Retinal pigment epithelial cell (primary cell): ENCODE measurements at regions not wholly inside any gene's neighbourhood (a gene's known extent, or its start where the extent isn't known, plus 50 kb on each side); places are given as distances from the start of the nearest gene placed in this dataset.
A peak's percentile ranks its signal among the peaks of the same experiment; 100 is the strongest.

ENCODE experiments used
- DNase-seq: peaks from one replicate; pipeline ENCODE4 v3.0.0-alpha.2; 2010; ENCODE audit warnings: low read depth
- H3K4me3 ChIP-seq: 2 replicates; pipeline ENCODE4 v1.5.1; 2011; ENCODE audit warnings: mild to moderate bottlenecking, low read length, control low read depth, moderate library complexity
- CTCF ChIP-seq: conservative IDR thresholded peaks from 2 replicates; pipeline ENCODE4 v1.5.1; 2011; ENCODE audit warnings: low read depth, low read length, control low read depth, inconsistent platforms

DNA sequence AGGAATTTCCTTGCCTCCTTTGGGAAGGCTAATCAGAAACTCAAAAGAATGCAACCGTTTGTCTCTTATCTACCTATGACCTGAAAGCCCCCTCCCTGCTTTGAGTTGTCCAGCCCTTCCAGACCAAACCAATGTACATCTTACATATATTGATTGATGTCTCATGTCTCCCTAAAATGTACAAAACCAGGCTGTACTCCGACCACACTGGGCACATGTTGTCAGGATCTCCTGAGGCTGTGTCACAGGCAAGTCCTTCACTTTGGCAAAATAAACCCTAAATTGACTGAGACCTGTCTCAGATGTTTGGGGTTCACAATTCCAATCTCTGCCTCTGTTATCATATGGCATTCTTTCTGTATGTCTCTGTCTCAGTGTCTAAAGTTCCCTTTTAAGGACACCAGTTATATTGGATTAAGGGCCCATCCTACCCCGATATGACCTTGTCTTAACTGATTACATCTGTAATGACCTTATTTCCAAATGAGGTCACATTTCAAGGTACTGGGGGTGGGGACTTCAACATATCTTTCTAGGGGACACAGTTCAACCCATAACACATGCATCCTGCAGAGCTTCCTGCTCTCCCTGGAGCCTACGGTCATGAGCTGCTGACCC lies 513.5 kb upstream of the JARID2 start:
- no peak for TF ChIP-seq CTCF
- no peak for DNase-seq
- H3K4me3 ChIP-seq: no peak overlapping the region

DNA sequence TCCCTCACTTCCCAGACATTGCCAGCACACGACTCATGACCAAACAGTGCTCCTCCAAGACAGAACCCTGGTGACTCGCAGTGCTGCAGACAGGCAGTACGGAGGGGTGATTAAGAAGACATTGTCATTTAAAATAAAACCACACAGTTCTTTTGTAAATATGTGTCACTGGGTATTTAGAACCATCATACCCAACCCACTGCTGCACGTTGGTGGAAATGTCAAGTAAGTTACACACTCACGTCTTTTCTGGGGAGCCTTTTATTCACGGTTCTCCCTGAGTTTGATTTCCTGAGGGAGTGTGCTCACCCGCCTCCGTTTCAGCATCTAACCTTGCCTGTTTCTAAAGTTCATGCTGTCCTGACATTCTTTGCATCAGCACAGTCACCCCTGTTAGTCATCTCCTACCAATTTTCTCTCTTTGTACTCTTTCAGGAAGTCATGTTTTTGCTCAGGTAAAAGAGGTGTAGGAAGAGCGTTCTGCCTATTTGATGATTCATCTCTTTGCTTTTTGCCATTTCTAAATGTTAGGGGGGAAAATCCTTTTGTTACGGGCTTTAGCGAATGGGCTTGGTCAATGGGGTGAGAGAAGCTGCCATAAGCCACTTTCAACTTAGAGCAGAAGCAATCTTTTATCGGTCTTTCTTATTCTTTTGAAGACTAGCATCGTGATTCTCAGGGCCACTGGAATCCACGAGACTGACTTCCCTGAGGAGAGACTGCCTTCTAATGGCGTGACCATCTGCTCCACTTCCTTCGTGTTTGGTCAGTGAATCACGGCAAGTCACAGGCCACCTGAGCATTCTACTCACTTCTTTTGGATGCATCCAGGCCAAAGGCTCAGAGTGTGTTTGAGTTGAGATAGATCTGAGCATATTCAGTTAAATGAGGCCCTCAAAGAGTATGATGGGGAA lies 512.8 kb upstream of the JARID2 start:
- no peak for DNase-seq
- H3K4me3 ChIP-seq: no peak overlapping the region
- TF ChIP-seq CTCF: no peak

- no peak for DNase-seq
- H3K4me3 ChIP-seq: no peak overlapping the region
- TF ChIP-seq CTCF: no peak
Observed at GRCh38 chr6:14734052-14734415, 511.8 kb upstream of the JARID2 start.

DNA sequence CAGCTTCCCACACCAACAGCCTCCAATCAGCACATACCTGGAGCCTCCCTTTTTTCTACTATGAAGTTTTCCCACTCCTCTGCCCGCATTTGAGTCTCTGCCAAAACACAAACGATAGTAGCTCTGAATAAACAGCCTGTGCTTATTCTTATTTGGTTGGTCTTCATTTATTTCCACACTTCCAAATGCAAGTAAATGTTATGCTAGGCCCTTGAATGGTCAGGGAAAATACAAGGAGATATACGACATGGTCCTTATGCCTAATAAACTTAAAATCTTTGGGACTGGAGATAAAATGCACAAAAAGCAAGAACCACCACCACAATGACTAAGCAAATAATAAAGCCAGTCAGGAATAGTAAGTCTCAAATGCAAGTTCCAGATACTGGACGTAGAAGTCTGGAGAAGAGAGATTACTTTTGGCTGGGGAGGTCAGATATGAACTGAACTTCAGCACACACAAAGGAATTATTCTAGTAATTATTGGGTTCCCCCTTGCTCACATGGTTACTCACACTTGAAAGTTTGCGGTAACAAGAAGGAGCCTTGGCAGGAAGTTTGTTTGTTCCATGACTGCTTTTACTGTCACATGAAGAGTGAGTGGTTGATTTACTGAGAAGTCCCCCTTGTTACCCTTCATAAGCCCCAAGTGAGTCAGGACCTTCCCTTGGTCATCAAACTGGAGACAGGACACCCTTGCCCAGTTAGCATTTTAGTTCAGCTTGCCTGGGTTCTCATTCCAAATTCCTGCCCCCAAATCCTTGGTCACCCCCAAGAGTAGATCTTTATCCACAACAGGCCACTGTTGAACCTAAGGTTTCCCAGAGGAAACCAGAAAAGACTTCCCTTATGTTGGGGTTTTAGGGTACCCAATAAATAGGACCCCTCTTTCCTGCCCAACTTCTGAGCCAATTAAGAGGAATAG lies 511.2 kb upstream of the JARID2 start:
- DNase-seq: peak; percentile 93
- no peak overlapping the region for H3K4me3 ChIP-seq
- TF ChIP-seq CTCF: no peak

DNA sequence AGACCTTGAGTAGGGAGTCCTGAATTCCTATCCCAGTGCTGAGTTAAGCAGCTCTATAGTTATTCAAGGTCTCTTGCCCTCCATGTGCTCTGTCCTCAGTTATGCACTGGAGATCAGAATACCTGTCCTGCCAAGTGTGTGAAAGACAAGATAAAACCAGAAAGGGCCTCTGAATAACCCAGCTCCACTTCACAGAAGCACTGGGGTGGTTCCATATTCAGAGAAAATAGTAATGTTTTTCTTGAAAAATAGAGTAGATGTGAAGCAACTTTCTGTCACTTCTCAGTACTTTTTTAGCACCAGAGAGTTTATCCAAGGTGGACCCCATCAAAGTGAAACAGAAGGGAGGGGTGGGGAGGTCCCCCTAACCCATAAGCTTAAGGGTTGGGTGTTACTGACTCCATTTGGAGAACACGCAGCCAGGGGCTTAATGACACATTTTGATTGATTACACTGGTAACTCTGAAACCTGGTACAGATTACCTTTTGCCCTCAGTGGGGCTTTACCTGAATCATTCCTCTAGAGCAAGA lies 509.8 kb upstream of the JARID2 start:
- DNase-seq: no peak
- no peak overlapping the region for H3K4me3 ChIP-seq
- no peak for TF ChIP-seq CTCF

GRCh38 chr6:14736554-14736953 lies 509.3 kb upstream of the JARID2 start:
- TF ChIP-seq CTCF: no peak
- H3K4me3 ChIP-seq: no peak overlapping the region
- no peak for DNase-seq
